AG10803 (cell line): ENCODE measurements at regions not wholly inside any gene's neighbourhood (a gene's known extent, or its start where the extent isn't known, plus 50 kb on each side); places are given as distances from the start of the nearest gene placed in this dataset.
A peak's percentile ranks its signal among the peaks of the same experiment; 100 is the strongest.
"Not testable (repeated sequence)": the region's sequence is repeated elsewhere in the genome, so short reads cannot be mapped to it uniquely, and the experiment has no call there.

ENCODE experiments used
- DNase-seq: peaks from one replicate; pipeline ENCODE4 v3.0.0; 2010; ENCODE audit warnings: low read depth
- H3K4me3 ChIP-seq: 2 replicates; pipeline ENCODE4 v1.5.1; 2011; ENCODE audit warnings: mild to moderate bottlenecking, low read length, control low read depth
- CTCF ChIP-seq: conservative IDR thresholded peaks from 2 replicates; pipeline ENCODE4 v1.5.1; 2011; ENCODE audit warnings: mild to moderate bottlenecking, low read length, control low read depth, inconsistent platforms

GRCh38 chr6:155778336-155778735 lies 322.7 kb upstream of the NOX3 start:
- no peak for DNase-seq
- TF ChIP-seq CTCF, result no peak
- no peak overlapping the region for H3K4me3 ChIP-seq

GRCh38 chr6:155771822-155772221 lies 316.2 kb upstream of the NOX3 start:
- no peak overlapping the region for H3K4me3 ChIP-seq
- TF ChIP-seq CTCF, result no peak
- no peak for DNase-seq

GRCh38 chr6:155770856-155771255 lies 315.2 kb upstream of the NOX3 start:
- no peak overlapping the region for H3K4me3 ChIP-seq
- no peak for DNase-seq
- TF ChIP-seq CTCF, result no peak

GRCh38 chr6:155770313-155770712 lies 314.7 kb upstream of the NOX3 start:
- no peak for TF ChIP-seq CTCF
- DNase-seq, result no peak
- no peak overlapping the region for H3K4me3 ChIP-seq

GRCh38 chr6:155765275-155766194 lies 309.9 kb upstream of the NOX3 start:
- peak; percentile 29 for DNase-seq
- no peak overlapping the region for H3K4me3 ChIP-seq

GRCh38 chr6:155762649-155763048 lies 307.0 kb upstream of the NOX3 start:
- DNase-seq, result no peak
- TF ChIP-seq CTCF, result no peak
- no peak overlapping the region for H3K4me3 ChIP-seq

More at GRCh38 chr6:155765275-155766194, 309.9 kb upstream of the NOX3 start:
- no peak for TF ChIP-seq CTCF

- no peak for TF ChIP-seq CTCF
- DNase-seq, result no peak
- no peak overlapping the region for H3K4me3 ChIP-seq
Observed at GRCh38 chr6:155755452-155755851, 299.8 kb upstream of the NOX3 start.

- H3K4me3 ChIP-seq, DNase-seq: not testable (repeated sequence)
Observed at GRCh38 chr6:155748778-155749177, 293.1 kb upstream of the NOX3 start.
